Stimulated activated CD8-positive, alpha-beta memory T cell treated with anti-CD3 and anti-CD28 coated beads, Interleukin-7, amount 100 ng/mL, for 24 hours (primary cell): ENCODE measurements at regions not wholly inside any gene's neighbourhood (a gene's known extent, or its start where the extent isn't known, plus 50 kb on each side); places are given as distances from the start of the nearest gene placed in this dataset.
"Not testable (repeated sequence)": the region's sequence is repeated elsewhere in the genome, so short reads cannot be mapped to it uniquely, and the experiment has no call there.

Experiments
- DNase-seq: peaks from one replicate; pipeline ENCODE4 v3.0.0-alpha.2; 2020; ENCODE audit warnings: low read depth

DNA sequence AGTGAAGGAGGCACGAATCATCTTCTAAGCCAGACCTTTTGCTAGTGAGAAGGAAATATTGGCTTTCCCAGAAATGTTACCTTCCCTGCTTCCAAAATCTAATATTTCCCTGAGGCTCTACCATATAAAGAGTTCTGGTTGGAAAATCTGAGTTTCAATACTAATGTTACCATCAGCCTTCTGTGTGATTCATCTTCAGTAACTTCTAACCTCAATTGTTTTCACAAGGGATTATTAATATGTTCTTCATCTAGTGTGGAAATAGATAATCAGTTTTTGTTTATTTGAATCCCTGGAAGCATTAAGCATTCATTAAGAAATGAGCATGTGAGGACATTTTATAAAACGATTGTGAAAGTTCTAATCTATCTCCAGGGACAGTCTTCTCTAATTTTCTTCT lies 720.9 kb downstream of the AACS start:
- no peak for DNase-seq

DNA sequence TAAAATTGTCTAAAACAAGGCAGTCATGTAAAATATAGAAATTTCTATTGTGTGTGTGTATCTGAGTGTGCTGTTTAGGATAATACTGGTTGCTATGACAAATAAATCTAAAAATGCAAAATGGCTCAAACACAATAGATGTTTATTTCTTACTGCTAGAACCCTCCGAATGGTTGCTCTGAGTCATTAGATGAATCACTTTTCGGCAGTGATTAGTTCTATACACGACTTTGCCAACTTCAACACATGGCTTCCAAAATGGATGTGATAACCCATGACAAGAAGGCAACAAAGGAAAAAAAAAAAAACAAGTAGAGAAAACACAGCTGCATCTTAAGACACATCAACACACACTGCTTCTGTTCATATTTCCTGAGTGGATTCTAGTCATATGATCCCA lies 729.2 kb downstream of the AACS start:
- DNase-seq: no peak

- no peak for DNase-seq
These were observed 732.4 kb downstream of the AACS start for GRCh38 chr12:125797421-125798175.

DNA sequence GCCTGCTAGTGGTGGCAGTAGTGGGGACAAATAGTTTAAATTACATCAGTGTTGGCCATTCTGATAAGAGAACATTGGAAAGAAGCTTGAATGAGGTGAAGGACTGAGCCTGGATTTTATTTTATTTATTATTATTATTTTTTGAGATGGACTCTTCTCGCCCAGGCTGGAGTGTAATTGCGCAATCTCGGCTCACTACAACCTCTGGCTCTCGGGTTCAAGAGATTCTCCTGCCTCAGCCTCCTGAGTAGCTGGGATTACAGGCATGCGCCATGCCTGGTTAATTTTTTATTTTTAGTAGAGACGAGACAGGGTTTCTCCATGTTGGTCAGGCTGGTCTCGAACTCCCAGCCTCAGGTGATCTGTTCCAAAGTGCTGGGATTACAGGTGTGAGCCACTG lies 739.4 kb downstream of the AACS start:
- no peak for DNase-seq

DNA sequence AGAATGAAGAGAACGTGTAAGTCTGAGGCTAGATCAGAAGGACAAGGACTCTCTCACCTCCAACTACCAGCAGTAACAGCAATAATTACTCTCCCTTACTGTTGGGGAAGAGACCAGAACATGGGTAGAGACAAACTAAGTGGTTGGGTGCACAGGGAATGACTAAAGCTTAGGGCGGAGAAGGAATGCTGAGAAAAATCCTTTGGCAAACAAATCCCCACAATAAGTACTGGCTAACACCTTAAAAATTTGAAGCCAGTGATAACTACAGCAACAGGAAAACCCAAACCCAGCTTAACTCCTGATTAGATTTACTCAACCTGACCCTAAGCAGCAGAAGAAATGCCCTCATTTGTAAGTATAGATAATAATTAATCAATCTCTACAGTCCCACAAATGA lies 759.0 kb downstream of the AACS start:
- DNase-seq: no peak

DNA sequence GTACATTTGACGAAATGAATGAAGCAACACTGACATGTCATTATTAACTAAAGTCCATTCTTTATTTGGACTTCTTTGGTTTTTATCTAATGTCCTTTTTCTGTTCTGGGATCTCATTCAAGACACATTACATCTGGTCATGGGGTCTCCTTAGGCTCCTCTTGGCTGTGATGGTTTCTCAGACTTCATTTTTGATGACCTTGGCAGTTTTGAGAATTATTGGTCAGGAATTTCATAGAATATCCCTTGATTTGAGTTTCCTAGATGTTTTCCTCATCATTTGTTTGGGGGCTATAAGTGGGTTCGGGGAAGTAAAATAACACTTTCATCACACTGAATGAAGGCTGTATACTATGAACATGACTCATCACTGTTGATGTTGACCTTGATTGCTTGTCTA lies 770.6 kb downstream of the AACS start:
- DNase-seq: no peak

GRCh38 chr12:125836647-125837046 lies 771.4 kb downstream of the AACS start:
- DNase-seq: no peak

DNA sequence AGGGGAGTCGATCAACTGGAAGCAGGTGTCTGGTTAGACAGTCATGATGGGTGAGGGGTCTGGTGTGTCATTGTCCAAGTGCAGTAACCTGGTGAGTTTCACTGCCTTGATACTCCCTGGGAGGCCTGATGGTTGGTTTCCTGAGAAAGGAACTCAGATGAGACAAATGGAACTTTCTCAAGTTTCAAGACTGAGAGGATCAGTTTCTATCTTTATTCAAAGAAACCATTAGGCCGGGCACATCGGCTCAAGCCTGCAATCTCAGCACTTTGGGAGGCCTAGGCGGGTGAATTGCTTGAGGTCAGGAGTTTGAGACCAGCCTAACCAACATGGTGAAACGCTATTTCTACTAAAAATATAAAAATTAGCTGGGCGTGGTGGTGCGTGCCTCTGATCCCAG lies 776.1 kb downstream of the AACS start:
- no peak for DNase-seq

DNA sequence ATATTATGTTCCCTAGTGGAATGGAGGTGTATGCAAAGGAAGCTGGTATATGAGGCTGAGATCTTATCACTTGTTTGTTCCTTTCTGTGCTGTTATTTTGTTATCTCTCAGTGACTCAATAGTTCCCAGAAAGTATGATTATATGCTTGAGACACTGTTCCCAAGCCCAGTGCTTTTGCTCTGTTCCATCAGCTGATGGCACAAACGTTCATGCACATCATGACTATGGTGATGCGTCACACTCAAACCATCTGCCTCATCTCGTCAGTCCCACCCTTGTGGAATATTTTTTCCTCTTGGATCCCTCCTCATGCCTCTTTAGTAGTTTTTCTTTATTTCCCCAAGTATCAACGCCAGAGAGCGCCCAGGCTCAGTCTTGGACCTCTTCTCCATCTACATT lies 786.9 kb downstream of the AACS start:
- DNase-seq: no peak

DNA sequence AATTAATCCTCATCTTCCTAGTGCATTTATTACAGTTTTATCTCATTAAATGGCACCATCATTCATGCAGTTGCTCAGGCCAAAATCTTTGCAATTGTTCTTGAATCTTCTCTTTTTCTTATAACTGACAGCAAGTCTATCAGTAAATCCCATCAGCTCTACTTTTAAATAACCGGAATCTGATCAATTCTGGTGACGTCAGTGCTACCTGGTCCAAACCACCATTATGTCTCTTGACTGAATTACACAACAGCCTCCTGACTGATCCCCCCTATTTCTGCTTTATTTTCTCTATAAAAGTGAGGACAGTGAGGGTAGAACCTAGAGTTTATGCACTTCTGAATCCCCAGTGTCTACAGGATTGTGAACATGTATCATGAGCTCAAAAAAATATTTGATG lies 787.4 kb downstream of the AACS start:
- no peak for DNase-seq

DNA sequence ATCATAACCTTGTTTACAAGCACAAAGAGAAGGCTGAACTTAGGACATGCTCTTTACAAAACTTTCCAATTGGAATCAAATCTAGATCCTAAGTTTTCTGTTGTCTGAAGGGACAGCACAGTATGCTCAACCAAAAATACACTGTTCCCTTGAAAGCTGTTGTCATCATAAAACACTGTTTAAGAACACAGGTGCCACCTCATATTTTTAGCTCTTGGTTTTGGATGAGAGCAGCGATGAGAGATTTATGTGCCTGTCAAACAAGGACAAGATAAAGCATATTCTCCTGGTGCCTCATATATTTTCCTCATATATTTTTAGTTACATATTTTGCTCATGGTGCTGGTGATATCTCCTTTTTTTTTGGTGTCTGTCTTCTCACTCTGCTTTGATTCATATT lies 788.4 kb downstream of the AACS start:
- DNase-seq: no peak

- no peak for DNase-seq
These were observed 791.1 kb downstream of the AACS start for GRCh38 chr12:125856366-125856765.

GRCh38 chr12:125856896-125857295 lies 791.7 kb downstream of the AACS start:
- no peak for DNase-seq

DNA sequence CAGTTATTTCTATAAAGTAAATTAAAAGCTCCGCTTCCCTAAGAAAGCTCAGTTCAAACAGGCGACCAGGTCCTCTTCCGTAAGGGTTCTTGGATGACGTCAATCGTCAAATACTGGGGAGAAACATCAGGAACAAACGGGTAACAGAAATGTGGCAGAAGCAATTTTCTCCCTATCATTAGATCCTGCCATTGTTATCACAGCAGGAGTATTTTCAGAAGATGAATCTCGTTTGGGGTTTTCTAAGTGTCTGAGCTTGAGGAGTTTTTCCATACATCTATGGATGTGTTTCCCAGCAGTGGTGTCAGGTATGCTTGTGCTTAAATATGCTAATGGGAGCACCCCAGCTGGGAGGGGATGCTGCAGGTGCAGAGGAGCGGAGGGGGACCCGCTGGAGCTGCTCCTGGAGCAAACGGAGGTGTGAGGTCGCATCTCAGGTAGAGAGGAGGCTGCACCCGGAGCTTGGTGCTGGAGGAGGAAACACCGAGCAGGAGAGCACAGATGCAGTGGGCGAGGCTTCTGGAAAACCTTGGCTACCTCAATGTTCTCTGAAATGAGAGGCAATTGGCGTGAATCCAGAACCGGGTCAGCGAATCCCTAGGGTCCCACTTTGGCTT lies 795.5 kb downstream of the AACS start:
- DNase-seq: no peak

DNA sequence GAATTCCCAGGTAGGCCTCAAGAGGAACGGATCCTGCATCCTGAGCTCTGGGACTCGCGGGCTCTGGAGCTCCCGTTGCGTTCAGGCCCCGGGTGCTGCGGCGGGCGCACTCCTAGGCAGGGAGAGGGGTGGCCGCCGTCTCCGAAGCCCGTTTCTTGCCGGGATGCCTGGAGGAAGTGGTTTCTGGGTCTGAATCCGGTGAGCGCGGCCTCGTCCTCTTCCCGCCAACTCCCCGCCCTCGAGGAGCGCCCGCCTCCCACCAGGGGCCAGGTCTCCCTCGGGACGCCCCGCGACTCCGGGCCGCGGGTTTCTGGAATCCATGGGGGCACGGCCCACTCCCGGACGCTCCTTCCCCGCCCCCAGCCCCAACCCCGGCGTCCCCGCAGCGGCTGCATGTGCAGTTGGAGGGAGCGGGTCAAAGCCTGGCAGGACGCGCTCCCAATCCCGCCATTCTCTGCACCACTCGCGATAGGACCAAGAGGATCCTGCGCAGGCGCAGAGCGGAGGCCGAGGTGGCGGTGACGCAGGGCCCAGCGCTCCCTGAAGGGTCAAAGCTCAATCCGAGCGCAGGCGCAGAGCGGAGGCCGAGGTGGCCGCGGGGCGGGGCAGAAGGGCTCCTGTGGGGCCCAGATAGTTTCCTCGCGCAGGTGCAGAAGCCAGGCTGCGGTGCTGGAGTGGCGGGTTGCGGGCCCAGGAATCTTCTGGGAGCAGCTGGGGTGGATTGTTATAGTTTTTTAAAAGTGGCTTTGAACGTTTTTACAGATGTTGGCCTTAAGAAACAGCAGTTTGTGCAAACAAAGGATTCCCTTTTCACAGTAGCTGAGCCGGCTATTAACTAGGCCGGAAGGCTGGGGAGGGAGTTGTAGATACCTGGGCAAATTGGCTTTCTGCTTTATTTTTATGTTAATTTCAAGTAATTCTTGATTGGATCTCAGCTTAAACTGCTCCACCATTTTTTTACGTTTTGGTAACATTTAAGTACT lies 796.4 kb downstream of the AACS start:
- DNase-seq: no peak

DNA sequence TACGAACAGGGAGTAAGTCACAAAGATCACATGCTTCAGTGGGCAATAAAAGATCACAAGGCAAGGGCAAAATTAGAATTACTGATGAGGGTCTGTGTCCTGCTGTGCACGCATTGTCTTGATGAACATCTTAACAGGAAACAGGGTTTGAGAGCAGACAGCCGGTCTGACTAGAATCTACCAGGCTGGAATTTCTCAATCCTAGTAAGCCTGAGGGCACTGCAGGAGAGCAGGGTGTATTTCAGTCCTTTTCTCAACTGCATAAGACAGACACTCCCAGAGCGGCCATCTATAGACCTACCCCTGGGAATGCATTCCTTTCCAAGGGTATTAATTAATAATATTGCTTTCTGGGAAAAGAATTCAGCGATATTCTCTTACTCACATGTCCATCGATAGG lies 800.0 kb downstream of the AACS start:
- DNase-seq: not testable (repeated sequence)

DNA sequence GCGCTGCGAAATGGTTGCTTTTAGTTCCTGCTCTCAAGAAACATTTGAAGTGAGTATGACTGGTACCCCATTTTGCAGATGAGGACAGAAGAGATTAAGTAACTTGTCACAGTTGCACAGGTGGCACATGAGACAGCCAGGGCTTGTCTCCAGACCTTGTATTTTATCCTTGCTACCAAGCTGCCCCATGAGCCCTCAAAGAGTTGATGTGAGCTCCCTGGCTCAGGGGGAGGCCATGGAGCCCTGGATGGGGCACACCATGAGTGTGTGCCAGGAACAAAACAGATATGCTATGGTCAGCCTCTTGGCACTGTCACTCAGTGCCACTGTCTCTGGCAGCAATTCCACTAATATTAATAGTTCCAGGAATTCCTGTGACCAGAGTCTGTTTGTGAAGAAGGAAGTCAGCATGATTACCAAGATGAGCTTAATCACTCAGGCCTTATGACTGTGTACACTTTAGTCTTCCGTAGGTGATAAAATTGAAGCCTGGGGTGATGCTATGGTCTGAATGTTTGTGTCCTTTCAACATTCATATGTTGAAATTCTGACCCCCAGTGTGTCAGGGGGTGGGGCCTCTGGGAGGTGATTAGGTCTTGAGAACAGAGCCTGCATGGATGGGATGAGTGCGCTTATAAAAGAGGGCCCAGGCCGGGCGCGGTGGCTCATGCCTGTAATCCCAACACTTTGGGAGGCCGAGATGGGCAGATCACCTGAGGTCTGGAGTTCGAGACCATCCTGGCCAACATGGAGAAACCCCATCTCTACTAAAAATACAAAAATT lies 806.8 kb downstream of the AACS start:
- no peak for DNase-seq

- no peak for DNase-seq
These were observed 807.8 kb downstream of the AACS start for GRCh38 chr12:125873016-125873415.

GRCh38 chr12:125878483-125878882 lies 813.2 kb downstream of the AACS start:
- no peak for DNase-seq

GRCh38 chr12:125882141-125882540 lies 816.9 kb downstream of the AACS start:
- no peak for DNase-seq

DNA sequence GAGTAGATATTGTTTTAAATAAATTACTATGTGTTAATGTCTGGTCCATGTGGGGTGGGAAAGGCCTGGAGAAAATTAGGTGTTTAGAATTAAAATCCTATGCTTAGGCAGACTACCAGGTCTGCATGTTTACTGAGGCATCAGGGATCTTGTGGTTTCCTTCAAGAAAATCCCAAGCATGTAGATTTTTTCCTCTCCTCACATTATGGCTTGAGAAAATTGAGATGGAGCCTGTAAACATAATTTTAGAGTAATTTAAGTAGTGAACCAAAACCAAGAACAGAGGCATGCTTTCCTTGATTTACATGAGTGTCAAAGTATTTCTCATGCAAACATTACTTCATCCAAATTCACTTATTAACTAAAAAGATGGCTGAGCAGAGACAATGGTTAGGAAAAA lies 823.7 kb downstream of the AACS start:
- DNase-seq: no peak

- DNase-seq: no peak
These were observed 824.5 kb downstream of the AACS start for GRCh38 chr12:125889742-125890141.
